ENCODE measurements at regions not wholly inside any gene's neighbourhood (a gene's known extent, or its start where the extent isn't known, plus 50 kb on each side); places are given as distances from the start of the nearest gene placed in this dataset.

DNA sequence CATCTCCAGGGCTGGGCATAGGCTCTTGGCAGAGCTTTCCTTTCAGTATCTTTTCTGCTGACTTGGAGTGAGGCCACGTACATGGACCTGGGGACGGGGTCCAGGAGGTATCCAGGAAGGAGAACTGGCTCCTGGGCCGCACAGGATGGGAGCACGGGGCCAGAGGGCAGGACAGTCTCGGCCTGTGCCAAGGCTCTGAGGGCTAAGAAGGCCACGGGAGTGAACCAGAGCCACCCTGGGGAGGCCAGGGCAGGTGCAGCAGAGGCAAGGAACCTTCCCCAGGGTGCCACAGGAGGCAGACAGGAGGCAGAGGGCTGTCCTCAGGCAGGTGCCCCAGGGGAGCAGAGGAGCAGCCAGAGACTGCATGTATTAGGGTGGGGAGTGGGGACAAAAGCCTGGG lies 50.3 kb downstream of the PLXNA1 start:
- DNase-seq (ENCODE audit: low spot score): no peak

DNA sequence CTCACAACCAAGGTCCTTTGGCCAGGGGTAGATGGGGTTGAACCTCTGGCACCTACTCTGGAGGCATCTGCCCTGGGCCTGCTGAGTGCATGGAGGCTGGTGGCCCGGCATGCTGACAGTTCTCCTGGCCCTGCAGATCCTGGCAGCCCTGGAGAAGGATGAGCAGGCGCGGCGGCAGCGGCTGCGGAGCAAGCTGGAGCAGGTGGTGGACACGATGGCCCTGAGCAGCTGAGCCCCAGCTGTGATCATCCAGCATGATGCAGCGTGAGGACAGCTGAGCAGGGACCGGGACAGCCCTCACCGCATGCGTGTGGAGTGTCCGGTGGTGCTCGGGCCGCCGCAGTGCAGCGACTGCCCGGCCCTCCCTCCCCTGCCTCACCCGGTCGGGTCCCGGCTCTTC lies 50.9 kb downstream of the PLXNA1 start:
- DNase-seq (ENCODE audit: low spot score): no peak

DNA sequence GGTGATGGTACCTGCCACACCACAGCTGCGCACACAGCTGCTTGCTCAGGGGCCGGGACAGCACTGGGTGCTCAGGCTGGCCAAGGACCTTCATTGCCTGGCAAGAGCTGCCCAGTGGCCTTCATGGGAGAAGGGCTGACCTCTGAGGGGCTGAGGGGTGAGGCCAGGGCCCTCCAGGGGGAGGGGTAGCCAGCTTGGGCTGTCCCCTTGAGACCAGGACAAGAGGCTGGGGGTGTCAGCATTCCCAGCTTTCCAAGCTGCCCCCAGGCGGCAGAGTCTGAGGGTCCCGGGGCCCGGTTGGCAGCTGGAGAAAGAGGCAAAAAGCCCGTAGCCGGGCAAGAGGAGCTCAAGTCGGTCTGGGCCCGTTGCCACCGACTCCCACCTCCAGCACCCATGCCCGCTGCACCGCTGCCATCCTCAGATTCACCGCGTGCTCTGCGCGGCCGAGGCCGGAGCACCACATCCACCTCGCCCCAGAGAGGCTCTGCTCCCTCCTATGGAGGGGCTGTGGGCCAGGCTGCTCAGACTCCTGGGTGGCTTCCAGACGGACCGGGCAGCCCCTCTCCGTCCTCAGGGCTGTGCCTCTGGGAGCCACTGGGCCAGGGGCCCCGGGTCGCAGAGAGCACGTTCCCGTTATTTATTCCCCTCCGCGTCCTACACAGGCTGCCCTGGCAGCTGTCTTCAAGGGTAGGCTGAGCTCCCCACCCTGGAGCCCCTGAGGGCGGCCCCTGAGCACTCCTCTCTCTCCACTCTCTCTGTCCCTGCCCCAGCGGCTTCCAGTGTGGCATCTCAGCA lies 51.5 kb downstream of the PLXNA1 start:
- DNase-seq (ENCODE audit: low spot score): no peak

- DNase-seq (ENCODE audit: low spot score): no peak
Observed at GRCh38 chr3:127034990-127035652, 52.2 kb downstream of the PLXNA1 start.

DNA sequence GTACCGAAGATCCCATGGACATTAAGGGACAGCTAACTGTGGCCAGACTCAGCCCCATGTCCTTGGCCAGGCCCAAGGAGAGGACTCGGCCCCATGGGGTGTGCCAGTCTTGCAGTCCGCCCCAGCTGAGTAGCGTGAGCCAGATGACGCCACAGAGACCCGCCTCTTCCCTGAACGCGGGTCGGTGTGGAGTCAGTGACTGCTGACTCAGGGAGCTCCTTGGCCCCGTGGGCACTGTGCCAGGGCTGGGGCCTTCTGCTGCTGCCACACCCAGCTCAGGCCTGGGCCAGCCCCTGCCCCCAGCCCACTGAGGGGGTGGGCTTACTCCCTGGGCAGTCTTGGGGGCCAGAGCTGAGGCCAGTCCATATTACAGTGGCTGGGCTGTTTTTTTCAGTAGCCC lies 52.8 kb downstream of the PLXNA1 start:
- no peak for DNase-seq (ENCODE audit: low spot score)

GRCh38 chr3:127036209-127037020 lies 53.5 kb downstream of the PLXNA1 start:
- DNase-seq (ENCODE audit: low spot score): no peak

DNA sequence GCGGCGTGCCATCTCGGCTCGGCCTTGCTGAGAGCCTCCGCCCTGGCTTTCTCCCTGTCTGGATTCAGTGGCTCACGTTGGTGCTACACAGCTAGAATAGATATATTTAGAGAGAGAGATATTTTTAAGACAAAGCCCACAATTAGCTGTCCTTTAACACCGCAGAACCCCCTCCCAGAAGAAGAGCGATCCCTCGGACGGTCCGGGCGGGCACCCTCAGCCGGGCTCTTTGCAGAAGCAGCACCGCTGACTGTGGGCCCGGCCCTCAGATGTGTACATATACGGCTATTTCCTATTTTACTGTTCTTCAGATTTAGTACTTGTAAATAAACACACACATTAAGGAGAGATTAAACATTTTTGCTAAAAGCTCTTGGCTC lies 54.1 kb downstream of the PLXNA1 start:
- DNase-seq (ENCODE audit: low spot score): no peak

- DNase-seq (ENCODE audit: low spot score): no peak
Observed at GRCh38 chr3:127037418-127037841, 54.5 kb downstream of the PLXNA1 start.

GRCh38 chr3:127037971-127038446 lies 55.1 kb downstream of the PLXNA1 start:
- no peak for DNase-seq (ENCODE audit: low spot score)

- no peak for DNase-seq (ENCODE audit: low spot score)
Observed at GRCh38 chr3:127038466-127038865, 55.6 kb downstream of the PLXNA1 start.

DNA sequence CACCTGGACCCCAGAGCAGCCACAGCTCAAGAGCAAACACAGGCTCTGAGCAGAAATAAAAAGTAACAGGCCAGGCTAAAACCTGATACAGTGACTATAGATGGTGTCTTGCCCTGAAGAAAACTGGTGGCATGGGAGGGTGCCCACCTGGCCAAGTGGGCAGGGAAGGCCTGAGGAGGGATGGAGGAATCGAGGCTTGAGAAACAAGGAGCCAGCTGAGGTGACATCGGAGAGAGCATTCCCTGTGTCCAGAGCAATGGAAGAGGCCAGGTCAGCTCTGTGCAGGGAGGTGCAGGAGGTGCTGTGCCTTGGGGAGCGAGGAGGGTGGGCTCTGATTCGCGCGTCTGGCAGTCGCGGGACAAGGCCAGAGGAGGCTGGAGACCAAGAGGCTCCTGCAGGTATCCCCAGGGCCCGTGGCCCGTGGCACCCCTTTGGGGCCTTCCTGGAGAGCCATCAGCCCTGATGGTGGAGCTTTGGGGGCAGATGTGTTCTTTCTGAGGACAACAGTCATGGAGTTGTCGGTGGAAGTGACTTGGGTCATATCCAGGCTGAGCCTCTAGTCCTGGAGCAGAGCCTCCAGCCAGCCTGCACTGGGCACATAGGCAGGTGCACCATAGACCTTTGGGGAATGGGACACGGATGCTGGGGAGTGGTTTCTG lies 56.1 kb downstream of the PLXNA1 start:
- no peak for DNase-seq (ENCODE audit: low spot score)

- DNase-seq (ENCODE audit: low spot score): no peak
Observed at GRCh38 chr3:127039719-127040118, 56.8 kb downstream of the PLXNA1 start.

DNA sequence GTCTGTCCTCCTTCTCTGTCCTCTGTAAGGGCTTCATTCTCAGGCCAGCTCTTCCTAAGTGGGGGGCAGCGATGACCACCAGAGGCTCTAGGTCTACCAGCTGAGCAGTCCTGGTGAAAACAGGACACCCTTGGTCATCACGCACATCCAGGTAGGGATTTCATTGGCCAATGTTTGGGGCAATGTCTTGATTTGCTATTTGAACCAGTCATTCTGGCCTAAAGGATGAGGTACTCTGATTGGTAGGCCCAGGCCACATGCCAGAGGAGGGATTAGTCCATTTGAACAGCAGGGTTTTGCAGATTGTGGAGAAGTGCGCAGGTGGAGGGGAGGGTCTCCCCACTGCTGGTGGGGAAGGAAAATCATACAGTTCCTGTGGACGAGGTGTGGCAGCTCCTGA lies 57.3 kb downstream of the PLXNA1 start:
- DNase-seq (ENCODE audit: low spot score): no peak

DNA sequence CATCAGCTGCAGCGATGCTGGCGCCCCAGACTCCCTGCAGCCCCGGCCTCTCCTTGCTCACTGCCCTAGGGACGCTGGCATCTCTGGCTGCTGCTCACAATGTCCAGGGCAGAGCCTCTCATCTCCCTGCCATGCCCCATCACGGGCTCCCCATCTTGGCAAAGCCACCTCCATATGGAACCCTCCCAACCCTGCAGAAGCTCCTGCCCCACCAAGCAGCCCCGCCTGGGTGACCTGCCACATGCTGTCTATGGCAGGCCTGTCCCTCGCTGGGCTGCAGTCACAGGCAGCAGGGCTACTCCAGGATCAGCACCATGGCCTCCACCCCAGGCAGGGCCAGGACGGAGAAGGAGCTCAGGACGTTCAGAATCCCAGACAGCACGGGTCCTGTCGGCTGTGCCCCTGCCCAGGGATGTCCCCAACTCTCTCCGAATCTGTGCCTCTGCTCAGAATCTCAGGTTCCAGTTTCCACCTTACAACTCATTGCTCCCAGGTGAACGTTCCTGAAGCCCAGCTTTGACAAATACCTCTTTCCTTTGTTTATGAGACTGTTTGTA lies 58.4 kb downstream of the PLXNA1 start:
- no peak for DNase-seq (ENCODE audit: low spot score)

GRCh38 chr3:127041933-127042332 lies 59.0 kb downstream of the PLXNA1 start:
- DNase-seq (ENCODE audit: low spot score): no peak

- no peak for DNase-seq (ENCODE audit: low spot score)
Observed at GRCh38 chr3:127042634-127043033, 59.7 kb downstream of the PLXNA1 start.

- DNase-seq (ENCODE audit: low spot score): no peak
Observed at GRCh38 chr3:127043041-127043641, 60.2 kb downstream of the PLXNA1 start.

DNA sequence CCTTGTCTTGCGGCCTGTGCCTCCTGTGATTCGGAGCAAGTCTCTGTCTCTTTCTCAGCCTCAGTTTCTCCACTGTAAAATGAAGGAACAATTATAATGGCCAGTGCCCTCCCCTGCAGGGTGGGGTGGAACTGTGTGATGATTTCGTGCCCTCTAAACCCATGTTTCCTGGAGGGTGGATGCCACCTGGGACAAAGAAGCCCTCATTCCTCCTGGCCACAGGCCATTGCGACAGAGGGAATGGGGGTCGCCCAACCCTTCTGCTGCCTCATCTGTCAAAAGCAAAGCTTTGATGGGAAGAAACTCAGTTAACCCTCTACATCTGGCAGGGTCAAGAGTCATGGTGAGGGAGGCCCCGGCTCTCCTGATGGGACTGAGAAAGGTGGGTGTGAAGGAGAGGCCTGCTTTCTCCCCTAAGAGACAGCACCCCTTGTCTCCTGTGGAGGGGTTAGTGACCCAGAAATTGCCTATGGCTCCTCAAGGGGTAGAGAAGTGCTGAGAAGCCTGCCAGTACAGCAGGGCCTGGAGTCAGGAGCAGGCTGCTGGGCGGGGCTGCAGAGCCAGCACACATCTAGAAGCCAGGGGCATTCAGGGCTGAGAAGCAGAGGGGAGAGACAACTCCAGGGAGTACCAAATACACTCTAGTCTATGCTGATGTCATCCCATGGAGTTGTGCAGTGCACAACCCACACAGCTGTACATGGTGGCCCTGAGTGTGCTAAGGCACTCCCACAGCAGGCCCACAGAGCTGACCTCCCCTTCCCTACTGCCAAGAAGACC lies 61.0 kb downstream of the PLXNA1 start:
- no peak for DNase-seq (ENCODE audit: low spot score)

- DNase-seq (ENCODE audit: low spot score): peak; percentile 50
Observed at GRCh38 chr3:127044996-127045395, 62.1 kb downstream of the PLXNA1 start.

- no peak for DNase-seq (ENCODE audit: low spot score)
Observed at GRCh38 chr3:127045435-127046045, 62.6 kb downstream of the PLXNA1 start.
